AG10803 (cell line): ENCODE measurements at regions not wholly inside any gene's neighbourhood (a gene's known extent, or its start where the extent isn't known, plus 50 kb on each side); places are given as distances from the start of the nearest gene placed in this dataset.

Experiments used
- DNase-seq: peaks from one replicate; pipeline ENCODE4 v3.0.0; 2010; ENCODE audit warnings: low read depth
- H3K4me3 ChIP-seq: 2 replicates; pipeline ENCODE4 v1.5.1; 2011; ENCODE audit warnings: mild to moderate bottlenecking, low read length, control low read depth
- CTCF ChIP-seq: conservative IDR thresholded peaks from 2 replicates; pipeline ENCODE4 v1.5.1; 2011; ENCODE audit warnings: mild to moderate bottlenecking, low read length, control low read depth, inconsistent platforms

DNA sequence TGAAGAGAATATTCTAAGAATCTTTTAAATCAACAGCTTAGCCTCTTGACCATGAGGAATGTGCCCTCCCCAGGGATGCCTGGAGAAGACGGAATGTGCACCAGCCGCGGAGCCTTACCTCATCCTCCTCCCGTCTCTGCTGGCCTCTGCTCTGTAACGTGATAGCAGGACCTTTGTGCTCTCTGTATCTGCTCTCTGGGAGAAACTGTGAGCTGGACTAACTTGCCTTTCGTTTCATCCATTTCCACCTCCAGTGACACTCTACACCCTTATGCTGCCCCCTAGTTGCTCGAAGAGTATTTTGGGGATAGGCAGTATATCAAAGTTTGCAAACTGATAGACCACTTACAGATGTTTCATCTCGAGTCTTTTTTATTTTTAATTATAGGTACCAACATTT is 141.4 kb downstream of the NPR3 start:
- TF ChIP-seq CTCF = peak; percentile 44
- DNase-seq = peak; percentile 77

DNA sequence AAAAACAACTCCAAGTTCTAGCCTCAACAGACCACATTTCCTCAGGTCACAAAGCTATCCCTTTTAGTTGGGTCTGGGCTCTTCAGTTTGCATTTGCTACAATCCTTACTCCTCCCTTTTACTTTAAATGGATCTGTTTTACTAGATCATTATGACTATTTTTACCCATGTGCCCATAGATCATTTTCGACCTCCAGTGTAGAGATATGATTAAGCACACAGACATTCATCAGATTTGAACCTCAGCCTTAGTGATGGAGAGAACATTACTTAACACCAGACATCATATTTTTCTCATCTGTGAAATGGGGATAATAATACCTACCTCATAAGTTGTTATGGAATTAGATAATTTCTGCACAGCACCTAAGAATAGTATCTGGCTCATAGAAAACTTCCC is 141.9 kb downstream of the NPR3 start:
- no peak for TF ChIP-seq CTCF
- H3K4me3 ChIP-seq = no peak overlapping the region
- peak; percentile 31 for DNase-seq

More for the DNA sequence above, 141.4 kb downstream of the NPR3 start:
- no peak overlapping the region for H3K4me3 ChIP-seq

DNA sequence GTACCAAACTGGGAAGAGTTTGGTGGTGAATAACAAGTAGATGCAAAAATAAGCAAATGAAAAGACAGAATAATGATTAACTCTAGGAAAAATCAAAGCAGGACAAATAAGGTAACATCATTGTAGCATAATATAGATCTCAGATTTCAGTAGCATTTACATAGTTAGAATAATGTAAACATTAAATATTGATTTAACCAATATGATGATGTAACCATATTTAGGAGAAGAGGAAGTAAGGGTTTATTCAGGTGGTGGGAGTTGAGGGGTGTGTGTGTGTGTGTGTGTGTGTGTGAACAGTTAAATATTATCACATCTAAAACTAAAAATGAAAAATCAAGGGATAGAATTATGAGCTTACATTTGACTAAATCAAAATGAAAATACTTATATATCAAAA is 143.4 kb downstream of the NPR3 start:
- no peak overlapping the region for H3K4me3 ChIP-seq
- TF ChIP-seq CTCF = no peak
- no peak for DNase-seq

DNA sequence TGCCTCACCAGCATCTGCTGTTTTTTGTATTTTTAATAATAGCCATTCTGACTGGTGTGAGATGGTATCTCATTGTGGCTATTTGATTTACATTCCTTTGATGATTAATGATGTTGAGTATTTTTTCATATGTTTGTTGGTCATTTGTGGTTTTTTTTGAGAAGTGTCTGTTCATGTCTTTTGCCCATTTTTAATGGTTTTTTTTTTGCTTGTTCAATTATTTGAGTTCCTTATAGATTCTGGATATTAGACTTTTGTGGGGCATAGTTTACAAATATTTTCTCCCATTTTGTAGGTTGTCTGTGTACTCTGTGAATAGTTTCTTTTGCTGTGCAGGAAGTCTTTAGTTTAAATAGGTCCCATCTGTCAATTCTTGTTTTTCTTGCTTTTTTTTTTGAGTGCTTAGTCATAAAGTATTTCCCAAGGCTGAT is 148.1 kb downstream of the NPR3 start:
- no peak for TF ChIP-seq CTCF
- DNase-seq = peak; percentile 75
- no peak overlapping the region for H3K4me3 ChIP-seq

- no peak for TF ChIP-seq CTCF
- DNase-seq = peak; percentile 83
- H3K4me3 ChIP-seq = no peak overlapping the region
These were observed 154.4 kb downstream of the NPR3 start for GRCh38 chr5:32865475-32865874.

DNA sequence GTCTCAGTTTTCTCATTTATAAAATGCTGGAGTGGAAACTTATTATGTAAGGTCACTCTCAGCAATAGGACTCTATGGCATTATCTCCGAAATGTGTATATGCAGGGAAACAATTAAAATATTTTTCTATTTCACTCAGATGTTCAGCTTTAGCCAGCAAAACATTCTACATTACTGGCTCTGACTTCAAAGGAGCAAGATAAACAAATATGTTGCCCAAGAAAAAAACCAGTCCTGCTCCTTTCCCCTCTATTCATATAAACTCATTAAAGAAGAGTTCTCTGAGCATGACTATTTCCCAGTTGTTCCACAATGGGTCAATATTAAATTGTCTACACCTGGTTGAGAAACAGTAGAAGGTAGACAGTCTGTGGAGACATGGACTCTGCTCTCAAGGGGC is 155.0 kb downstream of the NPR3 start:
- peak; percentile 41 for DNase-seq
- no peak for TF ChIP-seq CTCF
- H3K4me3 ChIP-seq = no peak overlapping the region

GRCh38 chr5:32869216-32869615 is 158.1 kb downstream of the NPR3 start:
- peak; percentile 81 for DNase-seq
- TF ChIP-seq CTCF = no peak
- no peak overlapping the region for H3K4me3 ChIP-seq
